ENCODE measurements at regions not wholly inside any gene's neighbourhood (a gene's known extent, or its start where the extent isn't known, plus 50 kb on each side); places are given as distances from the start of the nearest gene placed in this dataset.

- no peak for TF ChIP-seq CTCF (IDR thresholded peaks at IDR 0.05)
- no peak for TF ChIP-seq POLR2A (IDR thresholded peaks at IDR 0.05)
These were observed 181.8 kb downstream of the KATNAL1 start for GRCh38 chr13:30125422-30126073.

All from transverse colon (tissue), 3 donors.